Fibroblast of mammary gland (primary cell): ENCODE measurements at regions not wholly inside any gene's neighbourhood (a gene's known extent, or its start where the extent isn't known, plus 50 kb on each side); places are given as distances from the start of the nearest gene placed in this dataset.

Experiments
- DNase-seq: peaks from one replicate; pipeline ENCODE4 v3.0.0-alpha.2; 2010; ENCODE audit warnings: low read depth
- H3K4me3 ChIP-seq: 2 replicates; pipeline ENCODE4 v1.5.1; 2011; ENCODE audit warnings: low read depth, mild to moderate bottlenecking, low read length, moderate library complexity; ENCODE audit not compliant: control insufficient read depth
- CTCF ChIP-seq: conservative IDR thresholded peaks from 2 replicates; pipeline ENCODE4 v1.5.1; 2011; ENCODE audit warnings: low read depth, low read length, inconsistent platforms; ENCODE audit not compliant: control insufficient read depth, insufficient read depth

DNA sequence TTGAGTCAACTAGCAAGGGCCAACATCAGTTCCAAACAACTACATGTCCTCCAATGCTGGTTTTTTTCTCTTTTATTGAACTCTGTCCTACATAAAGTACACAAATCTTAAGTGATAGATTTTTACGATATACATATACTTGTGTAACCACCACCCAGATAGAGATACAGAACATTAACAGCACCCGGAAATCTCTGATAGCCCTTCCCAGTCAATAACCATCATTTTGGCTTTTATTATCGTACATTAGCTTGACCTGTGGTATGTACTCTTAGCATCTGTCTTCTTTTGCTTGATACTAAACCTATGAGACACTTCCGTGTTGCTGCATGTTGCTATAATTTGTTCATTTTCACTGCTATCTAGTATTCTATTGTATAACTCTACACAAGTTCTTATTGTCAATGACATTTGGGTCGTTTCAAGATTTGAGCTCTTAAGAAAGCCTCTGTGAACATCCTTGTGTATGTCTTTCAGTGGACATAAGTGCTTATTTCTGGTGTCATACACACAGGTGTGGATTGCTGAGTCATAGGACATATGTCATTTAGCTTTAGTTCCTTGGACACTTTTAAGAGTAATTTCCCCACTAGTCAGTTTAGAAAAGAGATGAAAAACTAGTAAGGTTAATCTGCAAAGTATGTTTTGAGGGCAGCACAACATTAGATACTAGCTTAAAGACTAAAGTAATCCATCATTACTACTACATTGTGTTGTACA is 111.1 kb downstream of the PRLHR start:
- no peak for DNase-seq
- H3K4me3 ChIP-seq: no peak overlapping the region
- TF ChIP-seq CTCF: no peak

DNA sequence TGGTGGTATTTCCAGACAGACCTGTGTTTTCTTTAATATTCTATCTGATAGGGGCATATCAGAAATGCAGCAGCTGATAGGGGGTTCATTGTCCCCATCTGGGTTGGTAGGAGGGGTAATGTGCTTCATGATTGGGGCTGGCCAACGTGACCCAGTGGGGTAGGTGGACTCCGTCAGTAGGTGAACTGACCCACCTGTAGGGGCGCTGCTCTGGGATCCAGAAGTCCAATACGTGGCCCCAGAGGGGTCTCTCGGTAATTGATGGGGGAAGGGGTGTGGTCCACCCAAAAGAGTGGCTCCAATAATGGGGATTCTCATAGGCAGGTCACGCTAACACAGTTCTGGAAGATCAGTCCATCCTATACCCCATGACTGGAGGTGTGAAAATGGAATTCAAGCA is 112.0 kb downstream of the PRLHR start:
- no peak for TF ChIP-seq CTCF
- no peak overlapping the region for H3K4me3 ChIP-seq

DNA sequence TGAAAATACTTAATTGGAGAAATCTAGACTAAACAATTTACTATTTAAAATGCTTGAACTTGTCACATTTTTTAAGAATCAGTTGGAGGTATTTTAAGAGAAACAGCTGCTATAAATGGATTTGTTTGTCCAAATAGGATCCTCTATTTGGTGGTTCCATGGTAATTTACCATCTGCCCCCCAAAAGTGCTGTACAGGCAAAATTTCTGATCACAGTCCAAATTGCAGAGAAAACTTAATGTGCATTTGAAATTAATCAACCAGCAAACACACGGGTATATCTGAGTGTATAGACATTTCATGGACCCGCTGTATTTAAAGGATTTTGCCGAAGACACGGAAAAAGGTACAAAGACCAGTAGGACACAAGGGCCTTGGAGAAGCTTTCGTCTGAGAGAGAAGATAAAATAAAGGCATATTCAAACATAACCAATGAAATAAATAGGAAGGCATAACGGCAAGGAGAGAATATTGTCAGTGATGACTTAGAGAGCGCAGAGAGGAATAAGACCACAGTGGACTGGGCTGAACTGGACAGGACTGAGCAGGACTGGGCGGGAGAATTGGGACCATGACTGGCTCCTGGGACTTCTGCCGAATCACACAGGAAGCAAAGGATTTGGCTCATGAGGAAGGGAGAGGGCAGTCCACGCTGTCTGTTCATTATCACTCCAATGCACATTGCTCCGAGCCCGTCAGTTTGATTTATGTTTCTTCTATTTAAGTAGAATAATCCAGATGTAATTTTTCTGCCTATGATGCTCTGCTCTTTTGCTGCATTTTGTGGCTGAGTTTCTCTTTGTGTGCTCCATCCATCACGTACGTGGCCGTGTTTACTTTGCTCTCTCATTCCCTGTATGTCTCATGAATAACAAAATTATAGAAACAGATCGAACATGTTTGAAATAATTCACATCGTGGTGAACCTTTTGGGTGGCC is 112.8 kb downstream of the PRLHR start:
- H3K4me3 ChIP-seq: no peak overlapping the region
- no peak for TF ChIP-seq CTCF
- peak; percentile 11 for DNase-seq

More for the DNA sequence above, 112.0 kb downstream of the PRLHR start:
- DNase-seq: no peak

GRCh38 chr10:118481871-118482270 is 113.6 kb downstream of the PRLHR start:
- H3K4me3 ChIP-seq: no peak overlapping the region
- peak; percentile 54 for DNase-seq
- TF ChIP-seq CTCF: no peak

GRCh38 chr10:118475214-118475613 is 120.2 kb downstream of the PRLHR start:
- no peak overlapping the region for H3K4me3 ChIP-seq
- DNase-seq: no peak
- no peak for TF ChIP-seq CTCF

DNA sequence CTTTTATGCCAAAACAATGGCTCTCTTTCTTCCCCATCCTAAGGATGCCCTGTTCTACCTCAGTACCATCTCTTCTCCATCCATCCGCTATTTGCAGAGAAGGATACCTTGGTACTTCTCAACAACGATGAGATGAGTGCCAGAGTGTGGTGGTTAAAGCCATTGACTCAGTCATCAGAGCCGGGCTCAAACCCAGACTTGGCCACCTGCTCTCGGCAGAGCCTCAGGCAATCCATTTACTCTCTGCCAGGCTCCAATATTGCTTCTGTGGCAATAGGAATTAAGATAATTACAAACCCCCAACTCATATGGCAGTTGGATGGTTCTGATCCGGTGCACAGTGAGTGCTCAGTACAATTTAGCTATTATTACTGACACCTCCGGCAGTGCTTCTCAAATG is 121.3 kb downstream of the PRLHR start:
- no peak for TF ChIP-seq CTCF

More for the DNA sequence above, 121.3 kb downstream of the PRLHR start:
- no peak overlapping the region for H3K4me3 ChIP-seq
- no peak for DNase-seq
